Mesenchymal stem cell (in vitro differentiated cells and primary cell): ENCODE measurements at regions not wholly inside any gene's neighbourhood (a gene's known extent, or its start where the extent isn't known, plus 50 kb on each side); places are given as distances from the start of the nearest gene placed in this dataset.

Source experiments
- DNase-seq: peaks from one replicate; pipeline ENCODE4 v3.0.0-alpha.2; 2013
- H2AFZ ChIP-seq: one replicate; pipeline ENCODE4 v1.6.1; 2013; ENCODE audit warnings: low read depth, mild to moderate bottlenecking, control low read depth, inconsistent platforms, low read length, moderate library complexity
- H2AK5ac ChIP-seq: 2 replicates; pipeline ENCODE4 v1.6.1; 2013; ENCODE audit warnings: low read length, moderate library complexity, mild to moderate bottlenecking, inconsistent platforms; ENCODE audit not compliant: severe bottlenecking
- H2BK120ac ChIP-seq: one replicate; pipeline ENCODE4 v1.6.1; 2013; ENCODE audit warnings: low read depth, mild to moderate bottlenecking, inconsistent platforms, low read length, moderate library complexity
- H2BK12ac ChIP-seq, 2 experiments: one replicate each; pipeline ENCODE4 v1.6.1; 2013; ENCODE audit warnings: inconsistent platforms in 2 of 2, low read length in 2 of 2, mild to moderate bottlenecking in 2 of 2, moderate library complexity in 2 of 2, control low read depth in 1 of 2
- H2BK15ac ChIP-seq: one replicate; pipeline ENCODE4 v1.6.1; 2013; ENCODE audit warnings: mild to moderate bottlenecking, low read depth, inconsistent platforms; ENCODE audit not compliant: poor library complexity, severe bottlenecking
- H2BK5ac ChIP-seq: 2 replicates; pipeline ENCODE4 v1.6.1; 2013; ENCODE audit warnings: low read depth, mild to moderate bottlenecking, low read length, control low read depth, inconsistent platforms; ENCODE audit not compliant: poor library complexity, severe bottlenecking
- H3K14ac ChIP-seq, 2 experiments: one replicate each; pipeline ENCODE4 v1.6.1; 2013; ENCODE audit warnings: inconsistent platforms in 2 of 2, low read length in 2 of 2, control low read depth in 1 of 2, mild to moderate bottlenecking in 1 of 2, moderate library complexity in 1 of 2
- H3K18ac ChIP-seq, 2 experiments: one replicate each; pipeline ENCODE4 v1.6.1; 2013; ENCODE audit warnings: inconsistent platforms in 2 of 2, low read length in 2 of 2, control low read depth in 1 of 2, low read depth in 1 of 2, mild to moderate bottlenecking in 1 of 2
- H3K23ac ChIP-seq, 2 experiments: one replicate each; pipeline ENCODE4 v1.6.1; 2013; ENCODE audit warnings: inconsistent platforms in 2 of 2, low read length in 2 of 2, mild to moderate bottlenecking in 2 of 2, moderate library complexity in 2 of 2, control low read depth in 1 of 2
- H3K27ac ChIP-seq: 2 replicates; pipeline ENCODE4 v1.5.1; 2013; ENCODE audit warnings: mild to moderate bottlenecking, moderate library complexity, low read length, control low read depth, inconsistent platforms; ENCODE audit not compliant: poor library complexity, severe bottlenecking
- H3K27me3 ChIP-seq, 2 experiments: 2 replicates each; pipeline versions ENCODE4 v1.6.1 to v1.7.0; 2013; ENCODE audit warnings: low read length in 2 of 2, mild to moderate bottlenecking in 2 of 2, moderate library complexity in 2 of 2, control low read depth in 1 of 2, inconsistent platforms in 1 of 2; ENCODE audit not compliant: control insufficient read depth in 1 of 2, insufficient read depth in 1 of 2
- H3K36me3 ChIP-seq, 2 experiments: 2 replicates each; pipeline versions ENCODE4 v1.6.1 to v1.7.0; 2013; ENCODE audit warnings: low read length in 2 of 2, control low read depth in 1 of 2, inconsistent platforms in 1 of 2, low read depth in 1 of 2, mild to moderate bottlenecking in 1 of 2; ENCODE audit not compliant: insufficient read depth in 2 of 2, control insufficient read depth in 1 of 2
- H3K4ac ChIP-seq, 2 experiments: one replicate each; pipeline ENCODE4 v1.6.1; 2013; ENCODE audit warnings: inconsistent platforms in 2 of 2, low read length in 2 of 2, mild to moderate bottlenecking in 2 of 2, moderate library complexity in 2 of 2, control low read depth in 1 of 2, low read depth in 1 of 2
- H3K4me1 ChIP-seq: 2 replicates; pipeline ENCODE4 v1.6.1; 2013; ENCODE audit warnings: low read depth, low read length, control low read depth; ENCODE audit not compliant: control insufficient read depth, insufficient read depth
- H3K4me2 ChIP-seq: 2 replicates; pipeline ENCODE4 v1.6.1; 2013; ENCODE audit warnings: low read length, mild to moderate bottlenecking, inconsistent platforms; ENCODE audit not compliant: poor library complexity, severe bottlenecking
- H3K4me3 ChIP-seq, 2 experiments: 2 replicates each; pipeline versions ENCODE4 v1.5.1 to v1.7.0; 2013; ENCODE audit warnings: low read length in 2 of 2, mild to moderate bottlenecking in 2 of 2, control low read depth in 1 of 2, low read depth in 1 of 2; ENCODE audit not compliant: insufficient read depth in 1 of 2
- H3K79me1 ChIP-seq: replicated peaks from 2 replicates; pipeline ENCODE4 v1.6.1; 2013; ENCODE audit warnings: mild to moderate bottlenecking, control low read depth, low read length, inconsistent platforms; ENCODE audit not compliant: poor library complexity, severe bottlenecking
- H3K9ac ChIP-seq: 2 replicates; pipeline ENCODE4 v1.7.0; 2013; ENCODE audit warnings: mild to moderate bottlenecking, low read length, moderate library complexity
- H3K9me3 ChIP-seq: 2 replicates; pipeline ENCODE4 v1.7.0; 2013; ENCODE audit warnings: mild to moderate bottlenecking, low read length; ENCODE audit not compliant: control insufficient read depth
- H4K8ac ChIP-seq: one replicate; pipeline ENCODE4 v1.6.1; 2013; ENCODE audit warnings: inconsistent platforms, mild to moderate bottlenecking, low read length, moderate library complexity
- H4K91ac ChIP-seq: one replicate; pipeline ENCODE4 v1.6.1; 2013; ENCODE audit warnings: mild to moderate bottlenecking, low read length, inconsistent platforms
- WGBS: methylation state at CpG from one replicate; pipeline ENCODE4 v1.1.7; 2013; ENCODE audit warnings: mixed read lengths; 5-methylcytosine and 5-hydroxymethylcytosine counted together

GRCh38 chr4:10175626-10176025, 59.0 kb upstream of the WDR1 start:
- Histone ChIP-seq H3K27ac (no peak overlapping the region), H3K9me3 (no peaks in the 10 kb centered on the region), H3K4me2 (no peak overlapping the region), H3K4ac (no peak overlapping the region), H2BK120ac (no peak overlapping the region), H3K79me1 (no peaks in the 10 kb centered on the region), H3K36me3 (no peaks in the 10 kb centered on the region), H2AK5ac (no peak overlapping the region), H3K14ac (no peak overlapping the region), H3K23ac (no peak overlapping the region), H2AFZ (no peak overlapping the region), H3K4me1 (no peaks in the 10 kb centered on the region), H4K91ac (no peak overlapping the region), H3K9ac (no peak overlapping the region), H2BK12ac (no peak overlapping the region), H4K8ac (no peak overlapping the region), H3K4me3 (no peak overlapping the region), H3K27me3 (peaks cover 0 to 8% of the 10 kb centered on the region in 2 experiments), H2BK15ac (no peak overlapping the region), H2BK5ac (no peak overlapping the region), H3K18ac (no peak overlapping the region)
- 84% methylated on average over 7 of the region's 7 CpGs for WGBS
- no peak for DNase-seq

GRCh38 chr4:10173754-10174749, 57.5 kb upstream of the WDR1 start:
- Histone ChIP-seq H3K23ac (no peak overlapping the region), H2BK15ac (no peak overlapping the region), H3K27me3 (peaks cover 0 to 8% of the 10 kb centered on the region in 2 experiments), H3K4ac (no peak overlapping the region), H2AFZ (no peak overlapping the region), H3K27ac (no peak overlapping the region), H3K79me1 (no peaks in the 10 kb centered on the region), H3K14ac (no peak overlapping the region), H3K9ac (peak overlapping the region; percentile 64), H3K4me1 (no peaks in the 10 kb centered on the region), H2BK12ac (no peak overlapping the region), H4K8ac (no peak overlapping the region), H2BK120ac (no peak overlapping the region), H3K9me3 (no peaks in the 10 kb centered on the region), H3K4me2 (no peak overlapping the region), H2AK5ac (no peak overlapping the region), H4K91ac (no peak overlapping the region), H3K36me3 (no peaks in the 10 kb centered on the region), H3K18ac (no peak overlapping the region), H2BK5ac (no peak overlapping the region), H3K4me3 (no peak overlapping the region)
- DNase-seq = no peak
- 52% methylated on average over 9 of the region's 10 CpGs for WGBS

GRCh38 chr4:10173037-10173753, 56.6 kb upstream of the WDR1 start:
- Histone ChIP-seq H3K9me3 (no peaks in the 10 kb centered on the region), H3K36me3 (no peaks in the 10 kb centered on the region), H4K91ac (no peak overlapping the region), H2BK15ac (no peak overlapping the region), H2BK5ac (no peak overlapping the region), H3K14ac (no peak overlapping the region), H2AFZ (no peak overlapping the region), H3K18ac (no peak overlapping the region), H3K4ac (no peak overlapping the region), H2BK120ac (no peak overlapping the region), H2AK5ac (no peak overlapping the region), H2BK12ac (no peak overlapping the region), H3K23ac (no peak overlapping the region), H4K8ac (no peak overlapping the region), H3K4me3 (peak overlapping the region in 1 of 2 experiments; percentile 39), H3K27me3 (peaks cover 0 to 11% of the 10 kb centered on the region in 2 experiments), H3K27ac (no peak overlapping the region), H3K79me1 (no peaks in the 10 kb centered on the region), H3K4me2 (no peak overlapping the region), H3K9ac (peak overlapping the region; percentile 64), H3K4me1 (no peaks in the 10 kb centered on the region)
- WGBS = 78% methylated on average over 8 of the region's 9 CpGs
- no peak for DNase-seq

- 74% methylated on average over 12 of the region's 12 CpGs for WGBS
- H3K23ac ChIP-seq = no peak overlapping the region
- no peak overlapping the region for H2BK12ac ChIP-seq
- no peak overlapping the region for H2AFZ ChIP-seq
- no peak overlapping the region for H3K4me3 ChIP-seq
- no peak overlapping the region for H3K9ac ChIP-seq
- H3K4me2 ChIP-seq = no peak overlapping the region
- no peak overlapping the region for H2BK15ac ChIP-seq
- no peaks in the 10 kb centered on the region for H3K4me1 ChIP-seq
- H2BK120ac ChIP-seq = no peak overlapping the region
- no peak overlapping the region for H3K4ac ChIP-seq
- H3K9me3 ChIP-seq = no peaks in the 10 kb centered on the region
- H4K8ac ChIP-seq = no peak overlapping the region
- no peak overlapping the region for H3K18ac ChIP-seq
- H2BK5ac ChIP-seq = no peak overlapping the region
- no peaks in the 10 kb centered on the region for H3K36me3 ChIP-seq
- H3K14ac ChIP-seq = no peak overlapping the region
- no peaks in the 10 kb centered on the region for H3K79me1 ChIP-seq
- peaks cover 5 to 13% of the 10 kb centered on the region in 2 experiments for H3K27me3 ChIP-seq
- no peak overlapping the region for H4K91ac ChIP-seq
- H2AK5ac ChIP-seq = no peak overlapping the region
- DNase-seq = no peak
- no peak overlapping the region for H3K27ac ChIP-seq
Measured at GRCh38 chr4:10172278-10172921, 55.8 kb upstream of the WDR1 start.
